ENCODE measurements at regions not wholly inside any gene's neighbourhood (a gene's known extent, or its start where the extent isn't known, plus 50 kb on each side); places are given as distances from the start of the nearest gene placed in this dataset.

DNA sequence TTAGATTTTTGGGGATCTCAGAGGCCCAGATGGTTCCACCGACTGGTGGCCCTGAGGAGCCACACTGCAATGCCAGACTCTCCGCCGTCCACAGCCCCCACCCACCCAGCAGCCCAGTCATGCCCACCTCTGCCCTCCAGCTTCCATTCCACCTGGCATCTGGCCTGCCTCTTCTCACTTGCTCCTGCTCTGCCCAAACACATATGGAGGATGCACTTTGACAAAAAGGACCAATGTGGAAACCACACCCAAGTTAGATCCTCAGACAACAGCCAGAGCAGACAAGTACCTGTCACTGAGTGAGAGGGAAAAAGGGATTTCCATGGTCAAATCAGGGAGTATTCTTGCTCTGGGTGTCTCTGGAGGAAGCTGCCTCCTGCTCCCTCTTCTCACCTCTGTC, 120.6 kb upstream of the NXT1 start:
- no peak for DNase-seq

GRCh38 chr20:23228912-23229311, 121.7 kb upstream of the NXT1 start:
- DNase-seq: peak; percentile 35

- DNase-seq: no peak
These were observed 122.6 kb upstream of the NXT1 start for GRCh38 chr20:23227976-23228375.

DNA sequence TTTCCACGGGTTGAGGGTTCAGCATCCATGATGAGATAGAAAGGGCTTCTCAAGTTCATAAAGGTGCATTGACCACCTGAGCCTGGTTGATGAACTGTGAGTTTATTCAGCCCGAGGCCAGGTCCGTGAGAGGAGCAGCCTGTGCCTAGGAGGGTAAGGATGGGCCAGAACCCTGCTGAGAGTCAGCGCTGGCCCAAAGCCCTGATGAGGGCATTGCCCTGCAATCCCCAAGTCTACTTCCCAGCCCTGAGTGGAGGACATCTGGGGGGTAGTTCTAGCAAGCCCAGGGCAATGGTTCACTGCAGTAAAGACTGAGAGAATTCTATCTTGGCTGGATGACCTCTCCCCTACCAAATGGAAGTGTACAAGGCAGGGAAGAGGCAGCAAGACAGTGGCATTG, 123.3 kb upstream of the NXT1 start:
- no peak for DNase-seq

GRCh38 chr20:23226612-23227265, 123.9 kb upstream of the NXT1 start:
- no peak for DNase-seq

- DNase-seq: peak; percentile 66
These were observed 125.1 kb upstream of the NXT1 start for GRCh38 chr20:23225407-23226060.

DNA sequence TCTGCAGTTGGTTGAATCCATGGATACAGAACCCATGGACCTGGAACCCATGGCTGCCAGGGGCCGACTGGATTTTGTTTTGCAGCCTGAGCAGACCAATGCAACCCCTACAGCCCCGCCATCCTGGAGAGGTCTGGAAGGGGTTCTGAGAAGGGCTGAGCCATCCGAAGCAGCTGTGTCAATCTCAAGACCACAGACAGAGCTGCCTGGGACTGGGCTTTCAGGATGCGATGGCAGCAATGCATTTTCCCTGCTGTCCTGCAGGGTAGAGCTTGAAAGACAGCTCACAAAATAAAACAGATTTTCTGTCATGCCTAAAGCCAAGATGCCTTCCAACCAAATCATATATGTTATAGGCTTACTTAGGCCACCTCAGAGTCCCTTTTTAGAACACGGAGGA, 125.8 kb upstream of the NXT1 start:
- no peak for DNase-seq

- no peak for DNase-seq
These were observed 126.5 kb upstream of the NXT1 start for GRCh38 chr20:23223908-23224580.

GRCh38 chr20:23222531-23223200, 127.9 kb upstream of the NXT1 start:
- no peak for DNase-seq

DNA sequence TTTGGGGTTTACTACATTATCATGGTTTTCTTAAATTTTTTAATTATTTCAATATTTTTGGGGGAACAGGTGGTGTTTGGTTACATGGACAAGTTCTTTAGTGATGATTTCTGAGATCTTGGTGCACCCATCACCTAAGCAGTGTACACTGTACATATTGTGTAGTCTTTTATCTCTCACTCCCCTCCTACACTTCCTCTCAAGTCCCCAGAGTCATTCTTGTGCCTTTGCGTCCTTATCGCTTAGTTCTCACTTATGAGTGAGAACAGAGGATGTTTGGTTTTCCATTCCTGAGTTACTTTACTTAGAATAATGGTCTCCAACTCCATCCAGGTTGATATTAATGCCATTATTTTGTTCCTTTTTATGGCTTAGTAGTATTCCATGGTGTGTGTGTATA, 130.9 kb upstream of the CD93 start:
- DNase-seq: no peak

DNA sequence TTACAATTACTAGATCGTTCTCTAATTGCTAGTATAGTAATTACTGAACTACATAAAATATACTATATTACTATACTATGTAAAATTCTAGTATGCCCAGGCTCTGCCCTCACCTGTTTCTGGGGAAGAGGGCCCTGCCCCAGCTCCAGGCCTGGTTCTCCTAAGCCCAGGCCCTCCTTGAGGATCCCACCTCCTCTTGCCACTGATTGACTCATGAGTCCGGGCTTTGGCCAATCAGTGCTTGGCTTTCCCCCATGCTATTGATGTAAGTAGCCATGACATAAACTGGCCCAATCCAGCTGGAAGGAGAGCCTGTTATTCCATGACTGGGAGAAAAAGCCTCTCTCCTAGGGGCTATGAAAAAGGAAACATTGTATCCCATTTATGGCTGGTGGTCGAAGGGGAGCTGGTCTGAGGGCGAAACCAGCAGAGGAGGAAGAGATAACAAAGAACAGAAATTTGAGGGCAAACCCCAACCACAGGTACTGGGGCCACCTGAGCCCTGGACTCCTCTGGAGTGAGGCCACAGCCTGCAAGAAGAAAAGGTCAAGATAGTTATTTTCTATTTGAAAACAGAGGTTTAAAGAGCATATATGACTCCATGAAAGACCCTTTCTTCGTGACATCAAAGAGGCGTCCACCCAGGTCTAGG, 129.3 kb upstream of the CD93 start:
- DNase-seq: no peak

GRCh38 chr20:23214903-23215302, 128.8 kb upstream of the CD93 start:
- peak; percentile 25 for DNase-seq

- no peak for DNase-seq
These were observed 126.4 kb upstream of the CD93 start for GRCh38 chr20:23212464-23212995.

DNA sequence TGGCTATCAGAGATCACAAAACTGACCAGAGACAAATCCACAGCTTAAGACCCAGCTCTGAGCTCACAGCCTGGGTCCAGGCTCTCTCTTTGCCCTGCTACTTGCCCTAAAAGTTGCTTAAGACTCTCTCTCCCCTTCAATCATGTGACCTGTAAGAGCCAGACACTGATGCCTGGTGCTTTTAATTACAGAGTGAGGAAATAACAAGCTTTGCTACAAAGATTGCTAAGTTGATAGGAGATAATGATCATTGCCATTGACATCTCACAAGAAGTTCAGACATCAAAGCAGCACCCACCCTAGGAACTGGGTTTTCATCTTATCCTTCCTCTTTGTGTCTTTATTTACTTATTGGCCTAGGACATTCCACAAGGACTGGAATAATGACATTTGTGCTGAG, 125.9 kb upstream of the CD93 start:
- no peak for DNase-seq

GRCh38 chr20:23211164-23211563, 125.0 kb upstream of the CD93 start:
- DNase-seq: no peak

- DNase-seq: no peak
These were observed 121.9 kb upstream of the CD93 start for GRCh38 chr20:23207826-23208540.

- DNase-seq: no peak
These were observed 120.9 kb upstream of the CD93 start for GRCh38 chr20:23206995-23207394.

- DNase-seq: no peak
These were observed 119.9 kb upstream of the CD93 start for GRCh38 chr20:23206061-23206460.

GRCh38 chr20:23205611-23206041, 119.5 kb upstream of the CD93 start:
- DNase-seq: peak; percentile 17

- no peak for DNase-seq
These were observed 119.1 kb upstream of the CD93 start for GRCh38 chr20:23205211-23205610.

DNA sequence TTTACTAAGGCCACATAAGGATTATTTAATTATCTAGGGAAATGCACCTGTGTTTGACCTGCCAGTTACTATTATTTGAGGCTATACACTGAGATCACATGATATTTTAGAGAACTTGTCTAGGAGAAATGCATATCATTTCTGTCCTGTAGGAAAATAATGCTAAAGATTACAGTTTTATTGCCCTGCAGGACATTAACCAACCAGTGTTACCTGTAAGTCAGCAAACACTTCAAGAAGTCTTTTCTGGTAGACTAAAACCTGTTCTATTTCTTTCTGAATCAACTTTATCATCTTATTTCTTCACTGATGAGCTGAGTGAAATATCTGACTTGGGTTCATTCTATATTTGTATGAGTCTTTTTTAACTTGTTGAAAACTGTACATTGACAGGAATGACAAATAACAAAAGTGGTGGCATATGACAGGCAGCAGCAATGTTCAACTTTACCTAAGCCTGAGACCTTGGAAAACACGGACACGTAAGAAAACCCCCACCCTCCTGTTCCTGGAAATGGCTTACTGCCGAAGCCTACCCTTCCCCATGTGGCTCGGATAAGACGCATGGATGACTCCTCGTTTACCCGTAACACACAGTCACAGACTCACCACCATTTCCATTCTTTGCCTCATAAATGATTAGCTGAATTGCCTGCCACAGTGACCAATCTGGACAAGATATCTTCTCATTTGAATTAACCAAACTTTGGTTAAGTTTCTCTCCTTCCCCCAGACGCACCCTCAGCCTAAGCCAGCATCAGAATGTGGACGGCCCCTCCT, 118.0 kb upstream of the CD93 start:
- DNase-seq: no peak
